ENCODE measurements at regions not wholly inside any gene's neighbourhood (a gene's known extent, or its start where the extent isn't known, plus 50 kb on each side); places are given as distances from the start of the nearest gene placed in this dataset.

GRCh38 chr3:132084982-132085381, 50.2 kb upstream of the CPNE4 start:
- Histone ChIP-seq H3K36me3 (ENCODE audit: control insufficient read depth, insufficient read depth, low read length, severe bottlenecking) (no peaks in the 10 kb centered on the region), H3K4me3 (ENCODE audit: low read length) (no peak overlapping the region), H3K4me1 (ENCODE audit: control insufficient read depth, insufficient read depth, low read length) (no peaks in the 10 kb centered on the region), H3K9me3 (ENCODE audit: control insufficient read depth, low read length) (no peaks in the 10 kb centered on the region), H3K27me3 (replicated peaks; ENCODE audit: control insufficient read depth, insufficient read depth, low read length) (no peaks in the 10 kb centered on the region), H3K9ac (ENCODE audit: low read length) (no peak overlapping the region)
- DNase-seq (ENCODE audit: low read depth): no peak

GRCh38 chr3:132087356-132087755, 52.5 kb upstream of the CPNE4 start:
- Histone ChIP-seq H3K4me3 (ENCODE audit: low read length) (no peak overlapping the region), H3K9me3 (ENCODE audit: control insufficient read depth, low read length) (no peaks in the 10 kb centered on the region), H3K27me3 (replicated peaks; ENCODE audit: control insufficient read depth, insufficient read depth, low read length) (no peaks in the 10 kb centered on the region), H3K4me1 (ENCODE audit: control insufficient read depth, insufficient read depth, low read length) (no peaks in the 10 kb centered on the region), H3K36me3 (ENCODE audit: control insufficient read depth, insufficient read depth, low read length, severe bottlenecking) (no peaks in the 10 kb centered on the region), H3K9ac (ENCODE audit: low read length) (no peak overlapping the region)
- DNase-seq (ENCODE audit: low read depth): no peak

GRCh38 chr3:132088291-132088690, 53.5 kb upstream of the CPNE4 start:
- Histone ChIP-seq H3K36me3 (ENCODE audit: control insufficient read depth, insufficient read depth, low read length, severe bottlenecking) (no peaks in the 10 kb centered on the region), H3K9me3 (ENCODE audit: control insufficient read depth, low read length) (no peaks in the 10 kb centered on the region), H3K4me3 (ENCODE audit: low read length) (no peak overlapping the region), H3K9ac (ENCODE audit: low read length) (no peak overlapping the region), H3K27me3 (replicated peaks; ENCODE audit: control insufficient read depth, insufficient read depth, low read length) (no peaks in the 10 kb centered on the region), H3K4me1 (ENCODE audit: control insufficient read depth, insufficient read depth, low read length) (no peaks in the 10 kb centered on the region)
- peak; percentile 4 for DNase-seq (ENCODE audit: low read depth)

- Histone ChIP-seq H3K4me1 (ENCODE audit: control insufficient read depth, insufficient read depth, low read length) (no peaks in the 10 kb centered on the region), H3K9me3 (ENCODE audit: control insufficient read depth, low read length) (no peaks in the 10 kb centered on the region), H3K27me3 (replicated peaks; ENCODE audit: control insufficient read depth, insufficient read depth, low read length) (no peaks in the 10 kb centered on the region), H3K4me3 (ENCODE audit: low read length) (no peak overlapping the region), H3K9ac (ENCODE audit: low read length) (no peak overlapping the region), H3K36me3 (ENCODE audit: control insufficient read depth, insufficient read depth, low read length, severe bottlenecking) (no peaks in the 10 kb centered on the region)
- DNase-seq (ENCODE audit: low read depth): no peak
Measured at GRCh38 chr3:132090921-132091320, 56.1 kb upstream of the CPNE4 start.

GRCh38 chr3:132116601-132117000, 81.8 kb upstream of the CPNE4 start:
- Histone ChIP-seq H3K27me3 (replicated peaks; ENCODE audit: control insufficient read depth, insufficient read depth, low read length) (no peaks in the 10 kb centered on the region), H3K4me1 (ENCODE audit: control insufficient read depth, insufficient read depth, low read length) (no peaks in the 10 kb centered on the region), H3K36me3 (ENCODE audit: control insufficient read depth, insufficient read depth, low read length, severe bottlenecking) (no peaks in the 10 kb centered on the region), H3K4me3 (ENCODE audit: low read length) (no peak overlapping the region), H3K9me3 (ENCODE audit: control insufficient read depth, low read length) (peaks cover 10% of the 10 kb centered on the region), H3K9ac (ENCODE audit: low read length) (no peak overlapping the region)
- no peak for DNase-seq (ENCODE audit: low read depth)

GRCh38 chr3:132117642-132118041, 82.8 kb upstream of the CPNE4 start:
- no peak overlapping the region for H3K9ac ChIP-seq (ENCODE audit: low read length)
- DNase-seq (ENCODE audit: low read depth): no peak
- H3K4me1 ChIP-seq (ENCODE audit: control insufficient read depth, insufficient read depth, low read length): no peaks in the 10 kb centered on the region
- peaks cover 10% of the 10 kb centered on the region for H3K9me3 ChIP-seq (ENCODE audit: control insufficient read depth, low read length)
- no peak overlapping the region for H3K4me3 ChIP-seq (ENCODE audit: low read length)
- no peaks in the 10 kb centered on the region for H3K36me3 ChIP-seq (ENCODE audit: control insufficient read depth, insufficient read depth, low read length, severe bottlenecking)
- H3K27me3 ChIP-seq (replicated peaks; ENCODE audit: control insufficient read depth, insufficient read depth, low read length): no peaks in the 10 kb centered on the region

GRCh38 chr3:132119531-132119930, 84.7 kb upstream of the CPNE4 start:
- peaks cover 8% of the 10 kb centered on the region for H3K9me3 ChIP-seq (ENCODE audit: control insufficient read depth, low read length)
- H3K4me3 ChIP-seq (ENCODE audit: low read length): no peak overlapping the region
- no peak overlapping the region for H3K9ac ChIP-seq (ENCODE audit: low read length)
- H3K4me1 ChIP-seq (ENCODE audit: control insufficient read depth, insufficient read depth, low read length): no peaks in the 10 kb centered on the region
- no peaks in the 10 kb centered on the region for H3K27me3 ChIP-seq (replicated peaks; ENCODE audit: control insufficient read depth, insufficient read depth, low read length)
- no peak for DNase-seq (ENCODE audit: low read depth)
- H3K36me3 ChIP-seq (ENCODE audit: control insufficient read depth, insufficient read depth, low read length, severe bottlenecking): no peaks in the 10 kb centered on the region

GRCh38 chr3:132124096-132124495, 89.3 kb upstream of the CPNE4 start:
- Histone ChIP-seq H3K9ac (ENCODE audit: low read length) (no peak overlapping the region), H3K27me3 (replicated peaks; ENCODE audit: control insufficient read depth, insufficient read depth, low read length) (no peaks in the 10 kb centered on the region), H3K9me3 (ENCODE audit: control insufficient read depth, low read length) (no peaks in the 10 kb centered on the region), H3K36me3 (ENCODE audit: control insufficient read depth, insufficient read depth, low read length, severe bottlenecking) (no peaks in the 10 kb centered on the region), H3K4me1 (ENCODE audit: control insufficient read depth, insufficient read depth, low read length) (no peaks in the 10 kb centered on the region), H3K4me3 (ENCODE audit: low read length) (no peak overlapping the region)
- DNase-seq (ENCODE audit: low read depth): no peak

- H3K27me3 ChIP-seq (replicated peaks; ENCODE audit: control insufficient read depth, insufficient read depth, low read length): no peaks in the 10 kb centered on the region
- H3K9me3 ChIP-seq (ENCODE audit: control insufficient read depth, low read length): no peaks in the 10 kb centered on the region
- DNase-seq (ENCODE audit: low read depth): no peak
- no peak overlapping the region for H3K4me3 ChIP-seq (ENCODE audit: low read length)
- no peak overlapping the region for H3K9ac ChIP-seq (ENCODE audit: low read length)
- no peaks in the 10 kb centered on the region for H3K36me3 ChIP-seq (ENCODE audit: control insufficient read depth, insufficient read depth, low read length, severe bottlenecking)
- H3K4me1 ChIP-seq (ENCODE audit: control insufficient read depth, insufficient read depth, low read length): no peaks in the 10 kb centered on the region
Measured at GRCh38 chr3:132124651-132125284, 90.0 kb upstream of the CPNE4 start.

GRCh38 chr3:132134611-132135010, 99.8 kb upstream of the CPNE4 start:
- DNase-seq (ENCODE audit: low read depth): peak; percentile 89
- H3K4me3 ChIP-seq (ENCODE audit: low read length): no peak overlapping the region
- H3K9ac ChIP-seq (ENCODE audit: low read length): no peak overlapping the region
- no peaks in the 10 kb centered on the region for H3K36me3 ChIP-seq (ENCODE audit: control insufficient read depth, insufficient read depth, low read length, severe bottlenecking)
- no peaks in the 10 kb centered on the region for H3K9me3 ChIP-seq (ENCODE audit: control insufficient read depth, low read length)
- no peaks in the 10 kb centered on the region for H3K27me3 ChIP-seq (replicated peaks; ENCODE audit: control insufficient read depth, insufficient read depth, low read length)
- peaks cover 26% of the 10 kb centered on the region for H3K4me1 ChIP-seq (ENCODE audit: control insufficient read depth, insufficient read depth, low read length)

GRCh38 chr3:132135628-132136333, 101.0 kb upstream of the CPNE4 start:
- no peaks in the 10 kb centered on the region for H3K27me3 ChIP-seq (replicated peaks; ENCODE audit: control insufficient read depth, insufficient read depth, low read length)
- H3K9ac ChIP-seq (ENCODE audit: low read length): peak overlapping the region; percentile 40
- peak overlapping the region; percentile 36 for H3K4me3 ChIP-seq (ENCODE audit: low read length)
- peak; percentile 94 for DNase-seq (ENCODE audit: low read depth)
- H3K9me3 ChIP-seq (ENCODE audit: control insufficient read depth, low read length): no peaks in the 10 kb centered on the region
- H3K36me3 ChIP-seq (ENCODE audit: control insufficient read depth, insufficient read depth, low read length, severe bottlenecking): no peaks in the 10 kb centered on the region
- peaks cover 26% of the 10 kb centered on the region for H3K4me1 ChIP-seq (ENCODE audit: control insufficient read depth, insufficient read depth, low read length)

- peaks cover 26% of the 10 kb centered on the region for H3K4me1 ChIP-seq (ENCODE audit: control insufficient read depth, insufficient read depth, low read length)
- DNase-seq (ENCODE audit: low read depth): no peak
- H3K36me3 ChIP-seq (ENCODE audit: control insufficient read depth, insufficient read depth, low read length, severe bottlenecking): no peaks in the 10 kb centered on the region
- no peaks in the 10 kb centered on the region for H3K9me3 ChIP-seq (ENCODE audit: control insufficient read depth, low read length)
- H3K9ac ChIP-seq (ENCODE audit: low read length): peak overlapping the region; percentile 23
- H3K4me3 ChIP-seq (ENCODE audit: low read length): no peak overlapping the region
- H3K27me3 ChIP-seq (replicated peaks; ENCODE audit: control insufficient read depth, insufficient read depth, low read length): no peaks in the 10 kb centered on the region
Measured at GRCh38 chr3:132136334-132136716, 101.5 kb upstream of the CPNE4 start.
